ENCODE measurements at regions not wholly inside any gene's neighbourhood (a gene's known extent, or its start where the extent isn't known, plus 50 kb on each side); places are given as distances from the start of the nearest gene placed in this dataset.
"Not testable (repeated sequence)": the region's sequence is repeated elsewhere in the genome, so short reads cannot be mapped to it uniquely, and the experiment has no call there.

- H3K36me3 ChIP-seq (ENCODE audit: control insufficient read depth in 4 of 4, insufficient read depth in 4 of 4, low read length in 3 of 4); H3K27ac ChIP-seq (ENCODE audit: insufficient read depth in 1 of 2, low read depth in 1 of 2, low read length in 2 of 2, poor library complexity in 1 of 2, severe bottlenecking in 2 of 2); H3K9me3 ChIP-seq (ENCODE audit: control extremely low read depth in 1 of 5, control insufficient read depth in 4 of 5, insufficient read depth in 2 of 5, low read depth in 1 of 5, low read length in 4 of 5); POLR2A ChIA-PET; H3K4me3 ChIP-seq (ENCODE audit: control insufficient read depth in 1 of 7, extremely low read depth in 1 of 7, insufficient read depth in 4 of 7, low read depth in 2 of 7, low read length in 6 of 7); H3K27me3 ChIP-seq (replicated peaks in 2 of 5; ENCODE audit: control insufficient read depth in 4 of 5, insufficient read depth in 5 of 5, low read length in 4 of 5); H3K4me1 ChIP-seq (ENCODE audit: control extremely low read depth in 1 of 4, control insufficient read depth in 4 of 4, insufficient read depth in 4 of 4, low read length in 3 of 4); DNase-seq: not testable (repeated sequence)
- 100% methylated on average over 1 of the region's 1 CpG for WGBS (ENCODE audit: insufficient coverage)
- CTCF ChIA-PET: interaction anchor here (1.5 kb wide), 3 partner anchors 9 to 173 kb away, joined by 3 to 4 read pairs (median 3); no protein-coding TSS in a partner anchor
Measured at GRCh38 chr12:40448523-40448922, 223.7 kb downstream of the LRRK2 start.

GRCh38 chr12:40451661-40452060, 226.9 kb downstream of the LRRK2 start:
- Histone ChIP-seq H3K9me3 (ENCODE audit: control extremely low read depth in 1 of 5, control insufficient read depth in 4 of 5, insufficient read depth in 2 of 5, low read depth in 1 of 5, low read length in 4 of 5) (no peaks in the 10 kb centered on the region), H3K4me3 (ENCODE audit: control insufficient read depth in 1 of 7, extremely low read depth in 1 of 7, insufficient read depth in 4 of 7, low read depth in 2 of 7, low read length in 6 of 7) (no peak overlapping the region), H3K4me1 (ENCODE audit: control extremely low read depth in 1 of 4, control insufficient read depth in 4 of 4, insufficient read depth in 4 of 4, low read length in 3 of 4) (no peaks in the 10 kb centered on the region), H3K36me3 (ENCODE audit: control insufficient read depth in 4 of 4, insufficient read depth in 4 of 4, low read length in 3 of 4) (no peaks in the 10 kb centered on the region), H3K27ac (ENCODE audit: insufficient read depth in 1 of 2, low read depth in 1 of 2, low read length in 2 of 2, poor library complexity in 1 of 2, severe bottlenecking in 2 of 2) (no peak overlapping the region), H3K27me3 (replicated peaks in 2 of 5; ENCODE audit: control insufficient read depth in 4 of 5, insufficient read depth in 5 of 5, low read length in 4 of 5) (no peaks in the 10 kb centered on the region)
- WGBS (ENCODE audit: insufficient coverage): 86% methylated on average over 1 of the region's 1 CpG
- POLR2A ChIA-PET: no interaction called here
- CTCF ChIA-PET: no interaction called here
- no peak for DNase-seq

DNA sequence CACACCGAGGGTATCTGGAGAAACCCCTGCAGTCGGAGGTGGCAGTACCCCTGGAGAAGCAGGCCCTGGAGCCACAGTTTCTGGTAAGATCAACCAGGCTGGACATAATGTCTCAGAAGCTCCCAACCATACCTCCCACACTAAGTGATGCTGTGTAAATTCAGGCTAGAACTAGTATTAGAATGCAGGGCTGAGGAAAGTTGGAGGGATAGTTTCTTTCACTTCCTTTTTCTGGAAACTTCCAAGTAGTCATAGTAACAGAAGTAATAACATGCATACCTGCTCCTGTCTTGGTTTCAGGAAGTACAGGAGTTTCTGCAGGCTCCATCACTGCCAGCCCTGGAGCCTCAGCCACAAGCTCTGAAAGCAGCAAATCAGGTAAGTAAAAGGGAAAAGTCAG, 228.1 kb upstream of the CNTN1 start:
- ChIA-PET POLR2A (no interaction called here), CTCF (no interaction called here)
- no peaks in the 10 kb centered on the region for H3K4me1 ChIP-seq (ENCODE audit: control extremely low read depth in 1 of 4, control insufficient read depth in 4 of 4, insufficient read depth in 4 of 4, low read length in 3 of 4)
- no peak for DNase-seq
- H3K4me3 ChIP-seq (ENCODE audit: control insufficient read depth in 1 of 7, extremely low read depth in 1 of 7, insufficient read depth in 4 of 7, low read depth in 2 of 7, low read length in 6 of 7): no peak overlapping the region
- H3K27ac ChIP-seq (ENCODE audit: insufficient read depth in 1 of 2, low read depth in 1 of 2, low read length in 2 of 2, poor library complexity in 1 of 2, severe bottlenecking in 2 of 2): no peak overlapping the region
- no peaks in the 10 kb centered on the region for H3K27me3 ChIP-seq (replicated peaks in 2 of 5; ENCODE audit: control insufficient read depth in 4 of 5, insufficient read depth in 5 of 5, low read length in 4 of 5)
- no peaks in the 10 kb centered on the region for H3K36me3 ChIP-seq (ENCODE audit: control insufficient read depth in 4 of 4, insufficient read depth in 4 of 4, low read length in 3 of 4)
- peaks cover 0 to 2% (median 0%) of the 10 kb centered on the region in 5 experiments for H3K9me3 ChIP-seq (ENCODE audit: control extremely low read depth in 1 of 5, control insufficient read depth in 4 of 5, insufficient read depth in 2 of 5, low read depth in 1 of 5, low read length in 4 of 5)
- WGBS (ENCODE audit: insufficient coverage): 100% methylated on average over 1 of the region's 2 CpGs

GRCh38 chr12:40469736-40470135, 222.5 kb upstream of the CNTN1 start:
- POLR2A ChIA-PET: no interaction called here
- WGBS (ENCODE audit: insufficient coverage): 100% methylated on average over 2 of the region's 6 CpGs
- Histone ChIP-seq H3K27ac (ENCODE audit: insufficient read depth in 1 of 2, low read depth in 1 of 2, low read length in 2 of 2, poor library complexity in 1 of 2, severe bottlenecking in 2 of 2) (no peak overlapping the region), H3K4me1 (ENCODE audit: control extremely low read depth in 1 of 4, control insufficient read depth in 4 of 4, insufficient read depth in 4 of 4, low read length in 3 of 4) (no peaks in the 10 kb centered on the region), H3K4me3 (ENCODE audit: control insufficient read depth in 1 of 7, extremely low read depth in 1 of 7, insufficient read depth in 4 of 7, low read depth in 2 of 7, low read length in 6 of 7) (no peak overlapping the region), H3K9me3 (ENCODE audit: control extremely low read depth in 1 of 5, control insufficient read depth in 4 of 5, insufficient read depth in 2 of 5, low read depth in 1 of 5, low read length in 4 of 5) (no peaks in the 10 kb centered on the region), H3K36me3 (ENCODE audit: control insufficient read depth in 4 of 4, insufficient read depth in 4 of 4, low read length in 3 of 4) (no peaks in the 10 kb centered on the region), H3K27me3 (replicated peaks in 2 of 5; ENCODE audit: control insufficient read depth in 4 of 5, insufficient read depth in 5 of 5, low read length in 4 of 5) (no peaks in the 10 kb centered on the region)
- DNase-seq: no peak
- CTCF ChIA-PET: no interaction called here

GRCh38 chr12:40473962-40474361, 218.3 kb upstream of the CNTN1 start:
- H3K4me3 ChIP-seq (ENCODE audit: control insufficient read depth in 1 of 7, extremely low read depth in 1 of 7, insufficient read depth in 4 of 7, low read depth in 2 of 7, low read length in 6 of 7): no peak overlapping the region
- POLR2A ChIA-PET: no interaction called here
- WGBS (ENCODE audit: insufficient coverage): 100% methylated on average over 1 of the region's 5 CpGs
- no peaks in the 10 kb centered on the region for H3K36me3 ChIP-seq (ENCODE audit: control insufficient read depth in 4 of 4, insufficient read depth in 4 of 4, low read length in 3 of 4)
- no peaks in the 10 kb centered on the region for H3K27me3 ChIP-seq (replicated peaks in 2 of 5; ENCODE audit: control insufficient read depth in 4 of 5, insufficient read depth in 5 of 5, low read length in 4 of 5)
- peaks cover 0 to 2% (median 0%) of the 10 kb centered on the region in 5 experiments for H3K9me3 ChIP-seq (ENCODE audit: control extremely low read depth in 1 of 5, control insufficient read depth in 4 of 5, insufficient read depth in 2 of 5, low read depth in 1 of 5, low read length in 4 of 5)
- CTCF ChIA-PET: no interaction called here
- no peak overlapping the region for H3K27ac ChIP-seq (ENCODE audit: insufficient read depth in 1 of 2, low read depth in 1 of 2, low read length in 2 of 2, poor library complexity in 1 of 2, severe bottlenecking in 2 of 2)
- H3K4me1 ChIP-seq (ENCODE audit: control extremely low read depth in 1 of 4, control insufficient read depth in 4 of 4, insufficient read depth in 4 of 4, low read length in 3 of 4): no peaks in the 10 kb centered on the region
- no peak for DNase-seq

GRCh38 chr12:40474630-40475029, 217.6 kb upstream of the CNTN1 start:
- no peak overlapping the region for H3K27ac ChIP-seq (ENCODE audit: insufficient read depth in 1 of 2, low read depth in 1 of 2, low read length in 2 of 2, poor library complexity in 1 of 2, severe bottlenecking in 2 of 2)
- H3K36me3 ChIP-seq (ENCODE audit: control insufficient read depth in 4 of 4, insufficient read depth in 4 of 4, low read length in 3 of 4): no peaks in the 10 kb centered on the region
- peaks cover 0 to 6% (median 0%) of the 10 kb centered on the region in 5 experiments for H3K9me3 ChIP-seq (ENCODE audit: control extremely low read depth in 1 of 5, control insufficient read depth in 4 of 5, insufficient read depth in 2 of 5, low read depth in 1 of 5, low read length in 4 of 5)
- ChIA-PET POLR2A (no interaction called here), CTCF (no interaction called here)
- H3K4me1 ChIP-seq (ENCODE audit: control extremely low read depth in 1 of 4, control insufficient read depth in 4 of 4, insufficient read depth in 4 of 4, low read length in 3 of 4): no peaks in the 10 kb centered on the region
- no peak for DNase-seq
- H3K4me3 ChIP-seq (ENCODE audit: control insufficient read depth in 1 of 7, extremely low read depth in 1 of 7, insufficient read depth in 4 of 7, low read depth in 2 of 7, low read length in 6 of 7): no peak overlapping the region
- WGBS (ENCODE audit: insufficient coverage): 100% methylated on average over 1 of the region's 1 CpG
- no peaks in the 10 kb centered on the region for H3K27me3 ChIP-seq (replicated peaks in 2 of 5; ENCODE audit: control insufficient read depth in 4 of 5, insufficient read depth in 5 of 5, low read length in 4 of 5)

DNA sequence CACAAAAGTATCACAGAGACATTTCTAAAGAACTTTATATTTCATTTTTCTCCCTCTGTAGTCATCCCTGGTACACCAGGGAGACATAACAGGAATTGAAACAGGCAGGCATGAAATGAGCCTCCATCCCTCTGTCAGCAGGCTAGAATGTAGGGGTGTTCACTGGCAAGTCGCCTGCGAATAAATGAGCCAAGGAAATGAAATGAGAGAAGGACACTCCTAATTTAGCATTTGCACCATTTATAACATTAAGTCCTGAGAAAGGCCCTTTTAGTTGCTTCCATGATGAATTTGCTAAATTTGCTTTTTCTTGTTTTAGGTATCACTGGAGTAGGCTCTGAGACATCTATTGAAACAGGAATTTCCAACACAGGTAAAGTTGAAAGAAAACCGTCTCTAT, 192.4 kb upstream of the CNTN1 start:
- H3K27me3 ChIP-seq (replicated peaks in 2 of 5; ENCODE audit: control insufficient read depth in 4 of 5, insufficient read depth in 5 of 5, low read length in 4 of 5): no peaks in the 10 kb centered on the region
- no peak overlapping the region for H3K4me3 ChIP-seq (ENCODE audit: control insufficient read depth in 1 of 7, extremely low read depth in 1 of 7, insufficient read depth in 4 of 7, low read depth in 2 of 7, low read length in 6 of 7)
- POLR2A ChIA-PET: no interaction called here
- CTCF ChIA-PET: interaction anchor here (1.6 kb wide), 1 partner anchor 9 kb away, joined by 5 read pairs; no protein-coding TSS in a partner anchor
- no peak overlapping the region for H3K27ac ChIP-seq (ENCODE audit: insufficient read depth in 1 of 2, low read depth in 1 of 2, low read length in 2 of 2, poor library complexity in 1 of 2, severe bottlenecking in 2 of 2)
- peaks cover 0 to 1% (median 0%) of the 10 kb centered on the region in 5 experiments for H3K9me3 ChIP-seq (ENCODE audit: control extremely low read depth in 1 of 5, control insufficient read depth in 4 of 5, insufficient read depth in 2 of 5, low read depth in 1 of 5, low read length in 4 of 5)
- no peak for DNase-seq
- H3K36me3 ChIP-seq (ENCODE audit: control insufficient read depth in 4 of 4, insufficient read depth in 4 of 4, low read length in 3 of 4): no peaks in the 10 kb centered on the region
- peaks cover 0 to 3% (median 0%) of the 10 kb centered on the region in 4 experiments for H3K4me1 ChIP-seq (ENCODE audit: control extremely low read depth in 1 of 4, control insufficient read depth in 4 of 4, insufficient read depth in 4 of 4, low read length in 3 of 4)
- WGBS (ENCODE audit: insufficient coverage): no CpG with 5 or more reads among the region's 3 CpGs

All from common myeloid progenitor, CD34-positive (primary cell).